DMS114 treated with DMSO at 0.1 percent for 48 hours (cell line): ENCODE measurements at regions not wholly inside any gene's neighbourhood (a gene's known extent, or its start where the extent isn't known, plus 50 kb on each side); places are given as distances from the start of the nearest gene placed in this dataset.

Source experiments
- DNase-seq: peaks from one replicate; lab custom pipeline; 2025; ENCODE audit not compliant: unreplicated experiment; lab: John Stamatoyannopoulos, UW

DNA sequence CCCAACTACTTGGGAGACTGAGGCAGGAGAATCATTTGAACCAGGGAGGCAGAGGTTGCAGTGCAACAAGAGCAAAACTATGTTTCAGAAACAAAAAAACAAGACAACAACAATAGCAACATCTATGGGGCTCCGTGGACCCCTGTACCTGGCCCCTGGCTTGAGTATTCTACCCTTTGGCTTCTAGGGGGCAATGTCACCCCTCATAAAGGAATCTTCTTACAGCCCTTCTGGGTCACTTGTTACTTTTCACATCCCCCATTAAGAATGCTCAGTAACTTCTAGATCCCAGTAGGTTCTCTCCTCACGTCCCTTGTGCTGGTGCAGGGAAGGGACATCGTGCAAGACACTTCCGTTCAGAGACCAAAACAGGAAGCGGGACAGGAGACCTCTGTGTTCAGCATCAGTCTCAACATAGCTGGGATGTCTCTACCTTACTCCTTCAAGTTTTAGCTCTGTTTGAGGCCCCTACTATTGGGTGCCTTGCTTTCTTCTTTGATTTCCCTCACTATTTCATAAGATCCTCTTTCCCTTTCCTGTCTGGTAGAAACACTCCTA, 218.1 kb upstream of the ARGLU1 start:
- DNase-seq, result no peak

DNA sequence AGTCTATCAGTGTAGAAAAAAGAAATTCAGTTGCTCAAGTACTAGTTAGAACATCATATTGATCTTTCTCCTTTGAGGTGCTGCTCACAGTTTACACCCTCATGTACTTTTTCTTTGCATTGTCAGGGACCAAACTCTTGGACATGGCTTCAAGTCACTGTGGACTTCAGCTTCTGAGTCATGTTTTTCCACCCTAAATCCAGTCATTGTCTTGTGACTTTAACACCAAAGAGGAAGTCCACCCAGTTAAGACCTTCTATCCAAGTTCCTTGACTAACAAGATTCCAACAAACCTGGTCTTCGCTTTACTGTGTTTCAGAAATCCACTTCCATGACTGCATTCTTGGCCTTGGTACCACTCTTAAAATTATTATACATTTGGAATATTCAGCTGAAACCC, 206.7 kb upstream of the ARGLU1 start:
- no peak for DNase-seq

DNA sequence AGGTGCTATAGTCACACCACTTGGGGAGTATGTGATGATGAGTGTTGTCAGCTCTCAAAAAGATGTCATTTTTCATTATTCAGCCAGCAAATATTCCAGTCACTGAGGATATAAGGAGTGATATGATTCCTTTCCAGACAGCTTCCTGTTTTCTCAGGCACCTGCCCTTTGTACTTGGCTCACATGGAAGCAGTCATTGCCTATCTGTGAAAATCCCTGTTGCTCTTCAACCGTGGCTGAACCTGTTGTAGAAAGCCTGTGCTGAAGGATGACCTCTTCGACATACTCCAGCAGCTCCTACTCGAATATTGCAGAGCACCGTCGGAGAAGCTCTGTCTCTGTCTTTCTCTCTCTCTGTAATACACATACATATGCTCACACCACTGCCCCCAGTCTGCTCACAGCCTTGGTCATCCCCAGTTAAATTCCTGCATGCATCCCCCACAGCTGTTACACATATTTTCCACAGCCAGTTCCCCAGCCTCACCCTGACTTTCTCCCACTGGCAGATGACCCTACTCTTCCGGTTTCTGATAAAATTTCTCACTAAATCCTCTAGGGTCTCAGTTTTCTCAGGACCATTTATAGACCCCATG, 204.2 kb upstream of the ARGLU1 start:
- DNase-seq, result no peak

DNA sequence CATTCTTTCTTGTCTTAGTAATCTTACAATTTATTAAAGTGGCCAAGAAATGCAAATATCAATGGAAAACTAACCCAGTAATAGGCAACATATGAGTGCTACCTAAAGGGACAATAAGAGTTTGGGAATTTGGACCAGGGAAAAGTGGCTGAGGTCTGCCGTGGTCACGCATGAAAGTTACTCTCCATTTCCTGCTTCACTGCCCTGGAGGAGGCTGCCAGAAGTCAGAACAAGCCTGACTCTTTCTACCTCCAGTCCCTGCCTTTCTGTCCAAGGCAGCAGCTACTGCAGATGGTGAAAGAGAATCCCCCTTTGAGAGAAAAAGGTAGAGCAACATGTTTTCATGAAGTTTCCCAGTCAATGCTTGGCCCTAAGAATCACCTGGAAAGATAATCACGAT, 201.1 kb upstream of the ARGLU1 start:
- no peak for DNase-seq

DNA sequence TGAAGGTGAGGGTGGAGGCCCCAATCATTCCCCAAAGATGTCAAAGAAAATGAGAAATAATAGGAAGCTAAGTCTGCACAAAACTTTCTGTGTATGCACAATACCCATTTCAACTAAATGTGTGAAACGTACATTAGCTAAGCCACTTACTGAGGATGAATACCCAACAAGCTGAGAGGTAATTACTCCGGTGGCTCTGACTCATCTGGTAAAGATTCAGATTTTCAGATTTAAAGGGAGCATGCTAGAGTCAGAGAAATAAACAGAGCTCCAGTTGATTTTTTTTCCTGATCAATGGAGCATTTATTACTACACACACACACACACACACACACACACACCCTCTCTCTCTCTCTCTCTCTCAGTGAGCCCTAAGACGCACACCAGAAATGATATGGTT, 194.8 kb upstream of the ARGLU1 start:
- no peak for DNase-seq

DNA sequence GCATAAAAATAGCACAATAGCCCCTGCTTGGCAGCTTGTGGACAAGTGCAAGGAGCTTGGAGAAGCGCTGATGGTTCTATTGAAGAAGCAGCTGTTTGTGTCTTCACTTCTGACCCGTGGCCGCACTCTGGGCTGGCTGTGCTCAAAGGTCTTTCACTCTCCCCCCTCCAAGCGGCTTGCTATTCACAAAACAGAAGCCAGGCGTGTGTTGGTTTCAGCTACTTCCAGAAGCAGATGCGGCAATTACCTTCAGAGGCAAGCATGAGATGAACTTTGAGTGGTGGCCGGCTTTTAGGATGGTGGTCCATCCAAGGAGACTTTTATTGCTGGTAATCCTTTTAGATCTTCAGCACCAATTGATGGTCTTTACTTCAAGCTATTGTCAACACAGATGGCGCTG, 188.5 kb upstream of the ARGLU1 start:
- no peak for DNase-seq

DNA sequence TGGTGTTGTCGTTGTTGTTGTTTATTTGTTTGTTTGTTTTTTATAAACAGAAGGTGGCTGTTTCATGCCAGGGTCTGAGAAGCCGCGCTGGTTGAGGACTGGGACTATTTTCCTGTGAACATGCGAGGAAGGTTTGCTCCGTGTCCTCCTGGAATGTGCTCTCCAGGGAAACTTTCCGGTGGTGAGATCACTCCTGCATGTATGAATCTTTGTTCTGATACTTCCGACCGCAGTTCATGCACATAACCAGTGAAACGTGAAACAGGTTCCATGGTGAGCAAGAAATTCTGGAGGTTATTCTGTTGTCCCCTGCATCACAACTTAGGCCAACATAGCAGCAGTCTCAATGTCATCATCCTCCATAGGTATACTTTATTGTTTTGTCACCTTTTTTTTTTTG, 187.6 kb upstream of the ARGLU1 start:
- no peak for DNase-seq

DNA sequence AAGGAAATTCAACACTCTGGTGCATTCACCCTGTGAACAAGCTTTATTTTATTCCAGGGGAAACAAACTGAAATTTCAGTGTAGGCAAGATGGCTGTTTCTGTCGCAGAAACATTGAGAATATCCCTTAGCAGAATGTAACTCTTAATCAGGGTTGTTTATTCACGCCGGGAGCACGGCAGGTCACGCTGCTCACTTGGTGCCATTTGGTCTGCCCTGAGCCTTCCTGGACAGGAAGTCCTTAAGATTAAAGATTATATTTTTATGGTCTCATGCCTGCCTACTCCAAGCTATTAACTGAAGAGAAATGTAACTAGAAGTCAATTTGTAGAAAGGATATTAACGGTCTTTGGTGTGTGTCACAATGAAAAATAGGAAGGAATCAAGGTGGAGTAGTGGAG, 185.3 kb upstream of the ARGLU1 start:
- DNase-seq, result no peak

DNA sequence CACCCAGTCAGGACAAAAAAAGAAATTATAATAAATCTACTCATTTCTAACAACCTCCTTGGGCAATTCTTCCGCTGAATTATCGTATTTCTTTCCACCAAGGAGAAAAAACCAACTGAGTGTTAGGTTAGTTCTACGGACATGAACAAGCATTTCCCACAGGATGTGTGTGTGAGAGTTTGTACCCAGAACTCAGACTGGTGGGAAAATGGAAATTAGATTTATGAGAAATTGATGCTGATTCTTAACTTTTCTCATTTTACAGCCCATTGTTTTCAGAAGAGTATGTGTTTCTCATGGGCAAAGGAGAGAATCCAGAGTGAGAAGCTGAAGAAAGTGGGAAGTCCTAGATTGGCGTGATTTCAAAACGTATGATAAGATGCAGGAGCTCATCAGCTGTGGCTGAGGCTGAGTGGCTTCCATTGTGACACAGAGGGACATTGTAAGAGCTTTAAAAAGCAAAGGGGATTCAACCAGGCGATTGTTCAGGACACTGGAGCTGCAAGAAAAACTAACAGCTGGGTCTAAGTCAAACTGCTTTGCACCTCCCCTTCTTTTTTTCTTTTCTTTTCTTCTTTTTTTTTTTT, 184.7 kb upstream of the ARGLU1 start:
- no peak for DNase-seq

DNA sequence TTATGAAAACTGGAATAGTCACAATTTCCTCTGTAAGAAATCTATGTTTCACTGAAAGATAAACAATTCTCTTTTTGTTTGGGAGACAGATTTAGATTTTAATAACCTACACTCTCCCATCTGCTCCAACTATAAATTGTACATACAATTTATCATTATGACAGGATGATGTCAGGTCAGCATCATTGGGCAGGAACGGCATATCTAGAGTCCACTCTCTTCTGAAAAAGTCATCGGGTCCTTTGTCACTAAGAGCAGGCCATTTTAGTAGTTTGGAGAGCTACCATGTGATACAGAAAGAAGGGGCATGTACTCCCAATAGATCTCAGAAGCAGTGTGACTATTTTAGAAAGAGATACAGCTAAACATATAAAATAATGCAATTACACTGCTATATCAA, 180.8 kb upstream of the ARGLU1 start:
- DNase-seq, result no peak

DNA sequence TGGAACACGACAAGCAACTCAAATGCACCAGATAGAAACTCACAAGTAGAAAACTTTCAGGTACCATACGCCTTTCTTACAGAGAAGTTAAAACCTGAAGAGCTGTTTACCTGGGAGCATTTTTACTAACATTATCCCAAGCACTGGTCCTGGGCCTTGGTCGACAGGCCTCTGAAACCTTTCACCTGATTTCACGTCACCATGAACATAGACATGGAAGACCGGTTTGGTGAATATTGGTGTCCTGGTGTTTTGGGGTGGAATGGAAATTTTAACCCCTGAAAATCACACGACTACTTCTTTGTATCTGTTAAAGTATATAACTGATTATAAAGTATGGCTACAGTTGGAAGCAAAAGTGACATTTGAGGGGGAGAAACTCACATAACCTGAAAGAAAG, 176.6 kb upstream of the ARGLU1 start:
- no peak for DNase-seq

DNA sequence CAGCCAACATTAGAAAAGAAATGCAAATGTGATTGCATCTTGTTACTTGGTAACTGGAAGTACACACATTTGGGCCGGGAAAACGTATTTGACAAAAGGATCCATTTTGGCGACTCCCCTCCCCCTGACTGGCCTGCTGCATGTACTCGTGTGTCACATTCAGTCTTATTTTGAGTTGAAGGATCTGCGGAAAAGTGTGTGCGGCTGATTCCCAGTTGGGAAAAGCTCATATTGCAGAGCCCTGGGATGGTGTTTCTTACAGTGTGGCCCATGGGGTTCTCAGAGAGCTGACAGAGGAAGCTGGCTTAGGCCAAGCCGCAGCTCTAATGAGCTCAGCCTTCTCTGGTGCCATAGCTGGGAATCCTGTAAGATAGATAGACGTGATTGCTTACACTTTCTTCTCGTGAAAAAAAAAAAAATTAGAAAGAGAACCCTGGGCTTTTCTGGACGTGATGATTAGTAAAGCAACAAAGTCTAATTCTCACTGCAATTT, 170.3 kb upstream of the ARGLU1 start:
- no peak for DNase-seq

DNA sequence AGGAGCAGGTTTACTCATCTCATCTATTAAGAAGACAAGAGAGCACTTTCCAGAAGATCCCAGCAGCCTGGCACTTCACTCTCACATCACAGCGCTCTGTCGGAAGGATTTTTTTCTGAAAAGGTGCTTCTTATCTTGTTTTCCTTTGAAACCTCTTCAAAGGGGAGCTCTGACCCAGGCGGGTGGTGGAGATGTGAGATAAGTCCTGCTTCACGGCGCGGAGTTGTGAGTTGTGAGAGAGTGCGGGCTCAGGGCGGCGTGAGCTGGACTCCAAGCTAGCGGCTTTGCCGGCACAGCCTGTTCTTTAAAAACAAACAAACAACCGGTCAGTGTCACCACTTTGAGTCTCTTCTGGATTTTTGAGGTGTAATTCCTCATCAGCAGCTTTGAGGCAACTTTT, 169.0 kb upstream of the ARGLU1 start:
- no peak for DNase-seq

DNA sequence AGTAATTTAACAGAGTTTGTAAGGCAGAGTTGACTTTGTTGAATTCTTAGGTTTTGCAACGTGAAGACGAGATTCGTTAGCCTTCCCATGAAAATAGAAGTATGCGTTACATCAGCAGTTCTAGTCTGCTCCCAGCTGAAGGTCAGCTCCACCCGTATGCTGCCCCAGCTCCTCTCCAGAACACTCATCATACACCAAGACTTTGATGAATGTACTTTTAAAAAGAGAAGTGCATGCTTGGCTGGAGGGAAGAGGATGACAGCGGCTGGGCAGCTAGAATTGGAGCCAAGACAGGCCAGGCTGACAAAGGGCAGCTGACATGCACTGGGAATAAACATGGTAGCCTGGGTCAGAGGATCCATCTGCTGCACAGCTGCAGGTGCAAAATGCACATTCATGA, 166.3 kb upstream of the ARGLU1 start:
- no peak for DNase-seq

DNA sequence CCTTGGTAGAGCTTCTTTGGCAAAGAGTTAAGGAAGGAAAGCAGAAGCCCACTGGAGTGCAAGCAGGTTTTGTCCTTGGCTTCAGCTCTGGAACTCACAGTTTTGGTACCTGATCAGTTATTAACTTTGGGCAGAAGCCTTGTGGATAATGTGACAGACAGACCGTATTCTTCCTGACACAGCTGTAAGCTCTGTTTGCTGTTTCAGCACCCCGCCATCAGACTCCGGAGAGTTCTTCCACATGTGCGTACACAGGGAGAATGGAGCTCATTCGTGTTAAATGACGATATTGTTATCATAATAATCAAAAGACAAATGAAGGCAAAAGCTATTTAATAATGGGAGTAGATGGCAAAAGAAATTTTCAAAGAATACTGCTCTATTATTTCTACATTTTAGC, 155.1 kb upstream of the ARGLU1 start:
- DNase-seq, result no peak

DNA sequence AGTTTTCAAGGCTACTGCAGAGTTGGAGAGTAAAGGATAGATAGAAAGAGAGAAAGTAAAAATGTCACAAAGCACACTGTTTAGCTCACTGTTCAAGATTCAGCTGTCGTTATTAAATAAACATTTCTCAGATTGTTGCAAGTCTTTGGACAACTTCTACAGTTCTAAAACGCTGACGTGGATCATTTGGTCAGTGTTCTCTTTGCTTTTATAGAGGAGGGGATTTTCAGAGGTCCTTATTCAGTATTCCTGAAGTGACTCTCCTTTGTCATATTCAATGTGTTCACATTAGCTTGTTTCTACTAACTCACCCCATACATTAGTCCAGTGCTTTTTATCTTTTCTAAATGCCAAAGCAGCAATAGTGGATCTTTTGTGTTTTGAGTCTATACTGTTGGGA, 154.7 kb upstream of the ARGLU1 start:
- DNase-seq, result no peak

DNA sequence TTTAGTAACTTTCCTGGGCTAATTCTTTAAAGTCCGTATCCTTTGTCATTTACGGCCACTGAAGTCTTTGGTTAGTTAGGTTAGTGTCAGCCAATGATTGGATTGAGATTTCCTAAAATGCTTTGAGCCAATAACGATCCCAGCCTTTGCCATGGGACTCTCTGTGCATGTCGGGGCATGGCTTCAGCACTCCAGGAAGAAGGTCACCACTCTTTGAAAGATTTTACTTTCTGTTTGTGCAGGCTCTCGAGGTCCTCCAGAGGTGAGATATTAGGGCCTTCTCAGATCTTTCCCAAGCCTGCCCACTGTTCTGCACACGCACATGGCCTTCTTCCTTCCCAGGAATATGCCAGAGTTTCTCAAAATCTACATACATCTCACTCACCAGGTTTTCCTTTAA, 153.7 kb upstream of the ARGLU1 start:
- DNase-seq, result no peak

DNA sequence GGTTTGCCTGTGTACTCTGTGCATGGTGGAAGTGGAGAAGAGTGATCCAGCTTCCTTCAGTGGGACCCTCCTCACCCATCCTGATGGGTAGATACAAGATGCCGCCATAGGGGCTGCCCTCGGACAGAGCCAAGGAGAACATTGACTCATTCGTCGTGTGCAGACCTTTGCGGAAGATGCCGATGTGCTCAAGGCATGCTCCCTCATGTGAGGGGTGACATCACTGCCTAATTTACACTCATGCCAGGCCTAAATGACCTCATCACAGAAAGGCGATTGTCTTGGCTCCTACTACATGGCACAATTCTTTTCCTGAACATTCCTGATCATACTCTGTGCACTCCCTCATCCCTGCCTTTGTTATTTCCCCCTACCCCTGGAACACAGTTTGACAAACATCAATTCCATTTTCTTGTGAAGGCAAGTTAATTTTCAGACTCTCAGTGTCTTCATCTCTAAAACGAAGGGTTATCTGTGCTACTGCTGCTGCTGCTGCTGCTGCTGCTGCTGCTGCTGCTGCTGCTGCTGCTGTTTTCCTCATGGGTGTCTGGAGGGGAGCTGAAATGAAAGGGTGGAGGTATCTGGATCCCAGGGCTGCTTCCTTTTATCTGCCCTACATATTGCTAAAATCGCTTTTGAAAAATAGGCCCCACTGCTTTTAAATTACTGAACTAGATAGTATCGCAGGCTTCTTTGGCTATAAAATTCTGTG, 146.5 kb upstream of the ARGLU1 start:
- DNase-seq, result no peak

DNA sequence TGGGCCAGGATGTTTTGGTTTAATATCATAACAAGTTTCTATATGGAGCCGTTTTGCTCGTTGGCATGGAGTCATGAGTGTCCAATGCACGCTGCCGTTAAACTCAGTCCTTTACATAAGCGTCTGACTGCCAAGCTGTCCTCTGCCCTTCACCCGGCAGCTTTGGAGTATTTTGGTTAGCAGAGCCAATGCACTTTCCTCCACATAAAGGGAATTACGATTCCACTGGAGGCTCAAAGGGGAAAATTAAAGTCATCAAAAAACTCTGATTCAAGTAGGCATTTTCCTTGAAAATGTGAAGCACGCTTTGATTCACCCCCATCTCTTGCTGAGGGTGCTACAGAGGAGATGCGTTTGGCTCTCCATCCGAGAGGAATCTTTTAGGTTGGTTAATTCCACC, 144.4 kb upstream of the ARGLU1 start:
- no peak for DNase-seq

DNA sequence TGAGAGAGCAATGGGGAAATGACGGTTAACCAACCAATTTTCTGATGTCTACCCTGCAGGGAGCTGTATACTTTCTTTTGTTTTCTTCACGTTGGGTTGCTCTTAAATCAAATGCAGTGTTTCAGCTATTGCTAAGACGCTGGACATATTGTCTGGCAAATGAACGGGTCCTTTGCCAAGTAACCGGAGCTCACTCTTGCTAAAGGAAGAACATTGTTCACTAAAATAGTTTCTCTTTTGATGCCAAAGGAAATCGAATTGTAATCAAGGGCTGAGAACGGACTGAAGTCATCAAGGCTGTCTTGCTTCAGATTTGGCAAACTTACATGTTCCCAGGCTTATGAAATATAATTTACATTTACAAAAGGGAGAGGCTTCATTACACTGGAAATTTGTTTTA, 142.3 kb upstream of the ARGLU1 start:
- DNase-seq, result no peak

DNA sequence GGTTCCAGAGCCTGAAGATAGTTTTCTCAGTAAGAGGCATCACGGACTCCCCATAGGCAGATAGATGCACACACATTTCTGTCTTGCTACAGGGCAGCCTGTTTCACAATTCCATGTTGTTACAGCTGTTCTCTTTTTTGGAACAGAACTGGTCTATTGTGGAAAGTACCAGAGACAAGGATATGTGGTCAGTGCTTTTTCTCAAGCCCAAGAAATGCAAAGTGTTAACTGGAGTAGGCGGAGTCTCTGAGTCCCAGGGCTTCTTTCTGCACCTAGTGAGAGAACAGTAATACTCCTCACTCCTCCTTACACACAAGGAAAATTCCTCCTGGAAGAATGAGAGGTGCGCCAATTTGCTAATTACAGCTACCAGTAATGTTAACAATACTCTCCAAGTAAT, 141.6 kb upstream of the ARGLU1 start:
- no peak for DNase-seq

DNA sequence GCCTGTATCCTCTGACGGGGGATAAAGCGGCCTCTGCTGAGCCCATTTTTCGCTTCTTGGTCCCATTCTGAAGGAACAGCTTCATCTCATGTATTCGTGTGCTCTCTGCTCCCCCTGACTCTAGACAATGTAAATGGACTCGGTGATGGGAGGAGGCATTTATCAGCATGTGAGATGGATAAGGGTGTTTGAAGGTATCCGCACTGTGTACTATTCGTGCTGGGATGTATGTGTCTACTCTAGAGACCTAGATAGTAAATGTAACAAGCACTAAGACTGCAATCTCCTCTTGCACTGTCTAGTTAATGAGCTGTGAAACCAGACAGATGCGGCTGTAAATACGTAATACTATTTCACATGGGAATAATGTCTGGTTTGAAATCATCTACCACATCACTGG, 134.6 kb upstream of the ARGLU1 start:
- DNase-seq, result no peak
